NOMO-1 treated with DMSO at 0.1 percent for 48 hours (cell line): ENCODE measurements at regions not wholly inside any gene's neighbourhood (a gene's known extent, or its start where the extent isn't known, plus 50 kb on each side); places are given as distances from the start of the nearest gene placed in this dataset.
A peak's percentile ranks its signal among the peaks of the same experiment; 100 is the strongest.

Source experiments
- DNase-seq: peaks from one replicate; lab custom pipeline; 2025; ENCODE audit not compliant: unreplicated experiment; lab: John Stamatoyannopoulos, UW

DNA sequence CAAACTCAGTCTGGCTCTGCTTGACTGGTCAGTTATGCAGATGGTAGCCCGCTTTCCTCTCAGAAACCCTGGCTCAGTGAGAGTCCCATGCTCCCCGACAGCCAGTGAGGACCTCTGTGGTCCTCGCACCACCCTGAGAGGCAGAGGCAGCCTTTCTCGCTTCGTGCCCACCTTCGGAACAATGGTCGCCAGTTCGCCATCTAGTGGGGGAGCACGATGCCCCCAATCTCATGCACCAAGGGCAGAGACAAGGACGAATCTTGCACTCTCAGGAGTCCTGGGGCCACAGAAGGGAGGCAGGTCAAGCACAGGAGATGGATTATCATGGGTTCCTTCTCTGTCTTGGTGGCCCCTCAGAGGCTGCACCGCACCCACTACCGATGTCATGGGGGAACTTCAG is 75.2 kb downstream of the RHCG start:
- DNase-seq, result no peak

GRCh38 chr15:89419370-89419984 is 76.9 kb downstream of the RHCG start:
- peak; percentile 25 for DNase-seq

DNA sequence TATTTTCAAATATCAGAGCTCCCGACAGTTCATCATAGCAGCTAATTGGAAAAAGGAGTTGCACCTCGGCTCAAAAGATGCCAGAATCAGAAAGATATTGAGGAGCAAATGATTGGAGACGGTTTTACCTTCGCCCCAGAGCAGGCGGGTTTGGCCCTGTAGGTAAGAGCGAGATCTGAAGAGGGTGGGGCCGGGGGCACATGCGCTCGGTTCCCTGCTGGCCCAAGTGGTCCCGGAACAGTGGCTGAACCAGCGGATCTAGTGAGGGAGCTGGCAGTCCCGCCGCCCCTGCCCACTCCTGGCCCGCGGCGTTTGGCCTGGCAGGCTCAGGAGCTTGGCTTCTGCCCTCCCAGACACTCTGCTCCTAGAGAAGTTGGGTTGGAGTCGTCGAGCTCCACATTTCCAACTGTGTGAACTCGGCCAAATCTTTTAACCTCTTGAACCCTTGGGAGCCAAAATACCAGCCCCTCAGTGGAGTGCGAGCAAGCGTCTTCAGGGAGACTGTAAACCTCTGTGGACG is 79.1 kb downstream of the RHCG start:
- DNase-seq, result no peak

DNA sequence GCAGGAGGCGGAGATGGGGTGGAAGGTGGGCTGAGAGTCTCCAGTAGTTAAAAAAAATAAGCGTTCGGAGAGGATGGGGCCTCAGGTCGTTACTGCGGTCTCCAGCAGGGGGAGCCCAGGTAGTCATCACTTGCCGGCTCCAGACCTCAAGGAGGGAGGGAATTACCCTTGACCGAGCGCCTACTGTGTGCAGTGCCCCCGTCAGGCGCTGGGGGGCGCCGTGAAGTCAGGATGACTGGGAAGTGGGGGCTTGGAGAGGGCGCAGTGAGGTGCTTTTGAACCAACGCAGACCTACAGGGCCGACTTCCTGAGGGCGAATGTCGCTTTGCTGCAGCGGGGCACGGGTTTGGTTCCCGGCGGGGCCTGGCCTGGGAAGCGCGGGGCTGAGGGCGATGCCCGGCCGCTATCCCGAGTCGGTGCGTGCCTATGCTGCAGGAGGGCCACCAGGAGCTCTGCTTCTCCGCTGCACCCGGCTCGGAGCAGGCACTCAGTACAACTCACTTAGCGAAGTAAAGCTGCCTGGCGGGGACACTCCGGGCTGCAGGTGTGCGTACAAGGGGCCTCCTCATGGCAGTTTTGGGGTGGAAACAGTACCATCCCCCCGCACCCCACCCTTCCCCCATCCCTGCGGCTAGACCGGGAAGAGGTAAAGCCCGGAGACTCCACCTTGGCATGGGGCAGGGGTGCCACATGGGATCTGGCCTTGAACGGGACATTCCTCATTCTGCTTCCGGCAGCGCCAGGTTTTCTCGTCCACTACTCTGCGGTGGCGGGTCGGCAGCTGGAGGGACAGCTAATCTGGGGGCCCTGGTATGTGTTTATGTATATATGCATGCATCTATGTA is 79.8 kb downstream of the RHCG start:
- peak; percentile 76 for DNase-seq

- no peak for DNase-seq
Measured at GRCh38 chr15:89414571-89414970, 79.9 kb upstream of the POLG start.

DNA sequence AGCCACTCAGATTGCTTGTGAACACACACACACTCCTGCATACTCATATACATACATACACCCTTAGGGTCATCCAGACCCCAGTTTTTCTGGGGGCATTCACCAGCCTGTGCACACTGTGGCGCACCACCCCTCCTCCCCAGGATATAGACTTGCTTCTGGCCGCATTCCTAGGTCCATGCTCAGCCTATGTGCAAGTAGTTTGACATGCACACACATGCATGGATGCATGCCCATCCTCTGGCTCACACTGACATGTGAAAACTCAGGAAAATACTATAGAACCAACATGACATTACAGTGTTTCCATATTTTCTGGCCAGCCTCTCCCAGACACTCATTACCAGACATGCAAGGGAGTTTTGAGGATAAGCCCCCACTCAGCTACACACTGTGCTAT is 79.3 kb upstream of the POLG start:
- no peak for DNase-seq

- no peak for DNase-seq
Measured at GRCh38 chr15:89412905-89413411, 78.3 kb upstream of the POLG start.

GRCh38 chr15:89410039-89410435 is 75.4 kb upstream of the POLG start:
- DNase-seq, result no peak

- no peak for DNase-seq
Measured at GRCh38 chr15:89409184-89410038, 74.8 kb upstream of the POLG start.

DNA sequence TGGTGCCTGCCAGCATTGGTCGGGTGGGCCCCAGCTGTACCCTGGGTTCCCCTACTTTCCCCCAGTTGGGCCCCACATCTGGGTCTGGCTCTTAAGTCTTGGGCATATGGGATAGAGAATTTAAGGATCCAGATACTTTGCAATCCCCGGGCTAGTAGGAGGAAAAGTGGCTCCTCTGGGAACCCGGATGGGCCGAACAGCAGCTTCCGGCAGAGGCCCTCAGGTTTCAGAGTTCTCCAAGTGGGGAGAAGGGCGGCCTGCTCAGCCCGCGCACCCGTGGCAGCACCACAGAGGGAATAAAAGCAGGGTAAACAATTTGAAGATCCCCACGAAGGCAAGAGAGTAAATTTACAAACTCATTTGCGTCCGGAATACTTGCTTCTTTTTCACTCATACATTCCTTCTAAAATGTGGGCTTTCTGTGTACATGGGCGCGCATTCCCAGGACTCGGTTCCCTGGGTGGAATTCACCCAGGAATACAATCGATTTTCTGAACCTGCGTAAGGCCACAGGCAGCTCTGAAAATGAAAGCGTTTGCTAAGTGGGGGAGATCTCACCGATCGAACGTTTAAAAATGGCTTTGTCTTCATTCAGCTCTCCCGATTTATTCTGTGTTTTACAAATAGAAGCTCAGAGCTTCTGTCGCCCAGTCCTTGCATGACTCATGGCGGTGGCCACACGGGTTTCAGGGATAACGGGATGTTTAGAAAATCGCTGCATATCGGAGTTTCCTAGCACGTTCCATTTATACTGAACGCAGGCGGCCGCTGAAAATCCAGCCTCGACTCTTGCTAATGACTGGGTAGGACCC is 74.0 kb upstream of the POLG start:
- no peak for DNase-seq

DNA sequence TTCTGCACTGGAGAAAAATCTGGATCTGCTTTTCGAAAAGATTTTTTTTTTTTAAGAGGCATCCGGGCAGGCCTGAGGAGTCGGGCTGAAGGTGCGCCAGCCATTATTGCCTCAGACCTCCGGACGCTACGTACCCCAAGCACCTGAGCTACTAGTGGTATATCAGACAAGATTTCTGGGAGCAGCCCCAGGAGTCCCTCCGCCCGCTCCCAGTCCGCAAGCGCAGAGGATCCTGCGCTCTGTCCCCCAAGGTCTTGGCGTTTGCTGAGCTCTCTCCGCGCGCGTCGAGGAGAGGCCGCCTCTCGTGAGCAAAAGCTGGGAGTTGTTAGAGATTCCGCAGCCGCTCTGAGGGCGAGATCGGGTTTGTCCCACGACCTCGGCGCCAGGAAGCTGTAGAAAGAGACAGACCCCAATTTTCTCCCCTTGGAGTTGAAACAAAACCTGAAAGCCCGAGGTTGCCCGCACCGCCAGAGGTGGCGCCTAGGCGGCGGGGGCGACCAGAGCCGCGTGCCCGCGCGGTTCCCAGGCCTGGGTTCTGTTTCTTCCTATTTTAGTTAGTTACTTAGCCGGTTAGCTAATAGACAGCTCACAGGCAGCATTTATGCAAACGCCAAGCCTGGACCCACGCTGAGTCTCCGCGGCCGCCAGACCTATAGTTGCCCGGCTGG is 72.5 kb upstream of the POLG start:
- DNase-seq, result no peak

DNA sequence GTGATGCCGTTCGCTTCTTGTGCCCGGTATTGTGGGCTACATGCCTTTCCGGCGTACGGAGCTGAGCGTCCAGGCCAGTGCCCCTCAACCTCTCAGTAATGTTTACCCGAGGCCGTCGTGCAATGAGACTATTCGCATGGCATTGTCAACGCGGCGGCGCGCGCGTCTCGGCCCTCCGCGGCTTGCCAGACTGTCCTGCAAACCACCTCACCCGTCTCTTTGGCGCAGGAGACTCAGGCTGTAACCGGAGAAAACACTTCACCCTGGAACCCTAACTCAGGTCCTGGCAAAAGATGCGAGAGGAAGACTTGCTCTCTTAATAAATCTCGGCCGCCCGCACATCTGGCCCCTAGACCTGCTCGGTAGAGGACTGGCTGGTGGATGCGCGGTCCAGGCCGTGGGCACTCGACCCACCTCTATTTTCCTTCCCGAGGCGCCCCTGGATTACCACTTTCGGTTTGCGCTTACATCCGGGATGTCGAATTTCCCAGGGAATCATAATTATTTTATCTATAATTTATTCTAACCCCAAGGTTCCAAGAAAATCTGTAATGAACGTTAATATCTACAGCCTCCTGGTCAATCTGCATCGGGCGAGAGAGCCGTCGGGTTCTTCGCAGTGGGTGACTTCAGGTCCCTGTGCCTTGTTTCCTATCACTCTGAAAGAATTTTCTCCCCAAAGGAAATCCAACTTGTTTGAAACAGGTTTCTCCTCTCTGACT is 71.8 kb upstream of the POLG start:
- DNase-seq, result no peak

GRCh38 chr15:89405494-89405893 is 70.9 kb upstream of the POLG start:
- no peak for DNase-seq

DNA sequence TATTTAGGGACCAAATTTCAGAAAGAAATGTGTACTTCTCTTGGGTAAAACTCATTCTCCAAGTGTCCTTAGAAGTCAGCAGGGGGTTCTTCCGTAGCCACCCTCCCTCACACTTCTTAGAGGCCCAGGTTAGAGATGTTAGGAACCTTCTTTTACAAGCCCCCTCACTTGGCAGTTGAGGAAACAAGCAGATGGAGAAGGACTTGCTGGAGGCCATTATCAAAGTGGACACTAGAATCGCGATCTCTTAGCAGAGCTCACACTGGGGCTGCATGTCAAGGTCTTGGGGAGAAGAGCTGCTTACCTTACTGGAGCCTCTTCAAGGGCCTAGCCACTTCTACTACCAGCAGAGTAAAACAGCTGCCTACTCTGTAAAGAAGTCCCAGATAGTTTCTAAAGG is 69.4 kb upstream of the POLG start:
- no peak for DNase-seq

GRCh38 chr15:89402518-89402805 is 67.8 kb upstream of the POLG start:
- DNase-seq, result no peak

DNA sequence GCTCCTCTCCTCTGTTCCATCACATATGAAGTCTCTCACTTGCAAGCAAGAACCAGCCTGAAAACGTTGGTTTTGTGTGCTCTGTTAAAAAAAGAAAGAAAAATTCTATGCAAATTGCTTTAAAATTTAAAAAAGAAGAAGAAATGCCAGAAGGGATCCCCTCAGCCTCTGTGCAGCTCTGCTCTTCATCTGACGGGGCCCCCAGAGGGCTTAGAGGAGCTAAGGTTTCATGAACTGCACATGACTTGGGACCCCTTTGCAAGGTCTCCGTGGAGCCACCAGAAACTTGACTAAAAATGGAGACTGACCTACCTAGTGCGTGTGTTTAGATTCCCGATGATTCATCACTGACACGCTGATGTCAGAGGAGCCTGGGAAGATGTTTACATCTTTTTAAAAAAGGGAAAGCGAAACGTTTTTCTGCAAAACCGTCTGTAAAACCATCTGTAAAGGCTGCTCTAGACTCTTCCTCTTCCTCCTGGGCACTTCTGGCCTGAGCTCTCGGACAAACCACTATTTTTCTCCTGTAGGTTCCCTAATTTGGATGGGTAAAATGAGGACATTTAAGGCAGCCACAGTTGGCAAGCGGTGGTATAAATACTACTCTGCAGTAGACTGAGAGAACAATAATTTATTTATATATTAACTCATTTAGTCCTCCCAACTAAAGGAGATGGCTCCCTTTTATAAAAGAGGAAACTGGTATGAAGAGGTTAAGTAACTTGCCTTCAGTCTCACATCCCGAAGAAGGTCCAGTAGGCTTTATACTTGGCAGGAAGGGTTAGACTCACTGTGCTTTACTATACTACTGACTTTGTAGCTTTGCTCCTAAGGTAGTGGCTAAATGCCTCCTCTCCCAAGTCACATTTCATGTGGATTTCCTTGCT is 67.2 kb upstream of the POLG start:
- DNase-seq, result peak; percentile 62

- DNase-seq, result no peak
Measured at GRCh38 chr15:89400782-89401545, 66.3 kb upstream of the POLG start.
